ENCODE measurements at regions not wholly inside any gene's neighbourhood (a gene's known extent, or its start where the extent isn't known, plus 50 kb on each side); places are given as distances from the start of the nearest gene placed in this dataset.
"Not testable (repeated sequence)": the region's sequence is repeated elsewhere in the genome, so short reads cannot be mapped to it uniquely, and the experiment has no call there.

GRCh38 chrX:40952855-40953254 lies 132.4 kb upstream of the USP9X start:
- DNase-seq: no peak

GRCh38 chrX:40953369-40953768 lies 131.9 kb upstream of the USP9X start:
- DNase-seq: no peak

- no peak for DNase-seq
These were observed 125.2 kb upstream of the USP9X start for GRCh38 chrX:40960041-40960440.

GRCh38 chrX:40962793-40963407 lies 122.3 kb upstream of the USP9X start:
- DNase-seq: no peak

- no peak for DNase-seq
These were observed 121.2 kb upstream of the USP9X start for GRCh38 chrX:40964008-40964407.

GRCh38 chrX:40964633-40965586 lies 120.3 kb upstream of the USP9X start:
- DNase-seq: no peak

- no peak for DNase-seq
These were observed 118.9 kb upstream of the USP9X start for GRCh38 chrX:40966213-40966820.

GRCh38 chrX:40968180-40968579 lies 117.1 kb upstream of the USP9X start:
- no peak for DNase-seq

- DNase-seq: no peak
These were observed 113.5 kb upstream of the USP9X start for GRCh38 chrX:40971736-40972135.

GRCh38 chrX:40973619-40974018 lies 111.6 kb upstream of the USP9X start:
- no peak for DNase-seq

- DNase-seq: no peak
These were observed 109.3 kb upstream of the USP9X start for GRCh38 chrX:40975951-40976350.

- DNase-seq: no peak
These were observed 108.3 kb upstream of the USP9X start for GRCh38 chrX:40976981-40977380.

- no peak for DNase-seq
These were observed 100.3 kb upstream of the USP9X start for GRCh38 chrX:40984962-40985361.

GRCh38 chrX:40987413-40987812 lies 97.8 kb upstream of the USP9X start:
- DNase-seq: no peak

GRCh38 chrX:40988100-40988499 lies 97.1 kb upstream of the USP9X start:
- DNase-seq: no peak

- DNase-seq: not testable (repeated sequence)
These were observed 91.8 kb upstream of the USP9X start for GRCh38 chrX:40993395-40993794.

GRCh38 chrX:40996886-40997530 lies 88.2 kb upstream of the USP9X start:
- no peak for DNase-seq

- no peak for DNase-seq
These were observed 87.1 kb upstream of the USP9X start for GRCh38 chrX:40998123-40998522.

GRCh38 chrX:41001327-41001726 lies 83.9 kb upstream of the USP9X start:
- no peak for DNase-seq

- no peak for DNase-seq
These were observed 83.2 kb upstream of the USP9X start for GRCh38 chrX:41002026-41002425.

GRCh38 chrX:41003506-41004270 lies 81.6 kb upstream of the USP9X start:
- no peak for DNase-seq

- no peak for DNase-seq
These were observed 79.7 kb upstream of the USP9X start for GRCh38 chrX:41005445-41005992.

Measured in DMS79 (cell line).